Right lobe of liver (tissue), 6 donors: ENCODE measurements at regions not wholly inside any gene's neighbourhood (a gene's known extent, or its start where the extent isn't known, plus 50 kb on each side); places are given as distances from the start of the nearest gene placed in this dataset.

Experiments
- ATAC-seq, 4 donors: fragments of 200-7000 bp; cut with Tn5 transposase; one replicate each; pipeline ENCODE4 v1.9.1; 2020; ENCODE audit warnings: mild to moderate bottlenecking in 4 of 4, moderate library complexity in 4 of 4
- DNase-seq, 3 donors: peaks; one replicate each; pipeline ENCODE4 v3.0.0-alpha.2; 2020
- H3K27ac ChIP-seq, 3 donors: fragments of 200-600 bp; one replicate each; pipeline ENCODE4 v1.8.0; 2022
- H3K27me3 ChIP-seq, 2 donors: fragments of 200-600 bp; one replicate each; pipeline ENCODE4 v1.8.0; 2022
- H3K36me3 ChIP-seq, 4 donors: fragments of 200-600 bp; sonication (generic) in 1 of 4; one replicate each; pipeline versions ENCODE4 v1.5.1 to v1.8.0; 2017 to 2022; ENCODE audit warnings: control low read depth in 1 of 4
- H3K4me1 ChIP-seq, 4 donors: fragments of 200-600 bp; sonication (generic) in 1 of 4; one replicate each; pipeline versions ENCODE4 v1.5.1 to v1.8.0; 2017 to 2022; ENCODE audit warnings: control low read depth in 1 of 4
- H3K4me3 ChIP-seq, 3 donors: fragments of 200-600 bp; one replicate each; pipeline ENCODE4 v1.8.0; 2022
- H3K9me3 ChIP-seq, 4 donors: fragments of 200-600 bp; sonication (generic) in 1 of 4; one replicate each; pipeline versions ENCODE4 v1.5.1 to v1.8.0; 2017 to 2022; ENCODE audit warnings: control low read depth in 1 of 4
- POLR2A ChIP-seq: fragments of 450-650 bp; IDR thresholded peaks from one replicate; pipeline ENCODE4 v1.6.1; 2017; ENCODE audit warnings: antibody characterized with exemption, mild to moderate bottlenecking
- WGBS: methylation state at CpG from one replicate; pipeline ENCODE4 v1.1.6; 2018; ENCODE audit warnings: low coverage, low lambda C conversion rate; ENCODE audit not compliant: insufficient coverage; ENCODE audit errors: missing lambda C conversion rate; 5-methylcytosine and 5-hydroxymethylcytosine counted together
- intact Hi-C, 2 donors: fragments of 100-400 bp; cut with DNase I; formaldehyde crosslinking; loops; one replicate each; pipeline versions ENCODE4 v1.11.2 to v1.14.1; 2022
- TF ChIP-seq, protein P1 (sequence below), 4 donors: fragments of 200-600 bp in 3 of 4; fragments of 450-650 bp in 1 of 4; IDR thresholded peaks; one replicate each; pipeline versions ENCODE4 v1.5.1 to v1.8.0; 2016 to 2022; ENCODE audit warnings: antibody characterized with exemption in 4 of 4, mild to moderate bottlenecking in 2 of 4
- donor health status: DM: no; HTN: yes; CAD: no.
- donor health status: DM: no; HTN: no; CAD: no.
- donor health status: DM: no; HTN: no; CAD: no.
- donor health status: DM: no; HTN: yes; CAD: no.
- donor health status: DM: no; HTN: yes; CAD: no.

DNA sequence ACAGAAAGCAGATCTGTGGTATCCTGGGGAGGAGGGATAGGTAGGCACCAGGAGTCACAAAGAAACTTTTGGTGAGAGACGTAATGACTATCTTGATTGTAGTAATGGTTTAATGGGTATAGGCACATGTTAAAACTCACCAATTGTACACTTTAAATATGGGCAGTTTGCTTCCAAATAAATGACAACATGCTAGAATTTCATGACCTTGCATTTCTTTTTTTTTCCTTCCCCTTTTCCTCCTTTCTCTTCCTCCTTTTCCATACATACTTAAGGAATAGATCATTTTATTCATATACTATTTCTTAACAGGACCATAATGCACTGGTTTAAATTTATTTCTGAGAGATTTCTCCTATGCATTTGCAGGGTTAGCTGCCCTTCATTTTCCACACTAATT is 341.8 kb downstream of the TMEM182 start:
- no peak for ATAC-seq
- TF ChIP-seq POLR2A, result no peak
- TF ChIP-seq, protein P1, sequence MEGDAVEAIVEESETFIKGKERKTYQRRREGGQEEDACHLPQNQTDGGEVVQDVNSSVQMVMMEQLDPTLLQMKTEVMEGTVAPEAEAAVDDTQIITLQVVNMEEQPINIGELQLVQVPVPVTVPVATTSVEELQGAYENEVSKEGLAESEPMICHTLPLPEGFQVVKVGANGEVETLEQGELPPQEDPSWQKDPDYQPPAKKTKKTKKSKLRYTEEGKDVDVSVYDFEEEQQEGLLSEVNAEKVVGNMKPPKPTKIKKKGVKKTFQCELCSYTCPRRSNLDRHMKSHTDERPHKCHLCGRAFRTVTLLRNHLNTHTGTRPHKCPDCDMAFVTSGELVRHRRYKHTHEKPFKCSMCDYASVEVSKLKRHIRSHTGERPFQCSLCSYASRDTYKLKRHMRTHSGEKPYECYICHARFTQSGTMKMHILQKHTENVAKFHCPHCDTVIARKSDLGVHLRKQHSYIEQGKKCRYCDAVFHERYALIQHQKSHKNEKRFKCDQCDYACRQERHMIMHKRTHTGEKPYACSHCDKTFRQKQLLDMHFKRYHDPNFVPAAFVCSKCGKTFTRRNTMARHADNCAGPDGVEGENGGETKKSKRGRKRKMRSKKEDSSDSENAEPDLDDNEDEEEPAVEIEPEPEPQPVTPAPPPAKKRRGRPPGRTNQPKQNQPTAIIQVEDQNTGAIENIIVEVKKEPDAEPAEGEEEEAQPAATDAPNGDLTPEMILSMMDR (IDR thresholded peaks at IDR 0.05), result no peak

DNA sequence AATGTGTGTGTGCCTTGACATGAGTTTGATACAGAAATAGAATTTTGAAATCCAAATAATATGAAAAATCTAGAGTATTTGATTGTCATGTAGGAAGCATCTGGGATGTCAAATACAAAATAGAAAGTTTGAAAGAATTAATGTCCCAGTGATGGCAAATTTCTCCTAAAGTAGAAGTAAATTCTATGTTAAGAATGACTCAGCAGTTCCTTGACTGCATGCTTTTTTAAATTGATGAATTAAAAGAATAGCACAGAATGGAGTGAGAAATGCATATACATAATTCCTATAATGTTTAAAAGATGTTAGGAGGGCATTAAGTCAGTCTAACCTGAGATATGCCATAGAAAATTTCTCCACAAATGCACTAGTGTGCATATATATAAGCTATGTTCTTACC is 357.5 kb downstream of the TMEM182 start:
- Histone ChIP-seq H3K9me3 (no peaks in the 10 kb centered on the region), H3K4me1 (no peaks in the 10 kb centered on the region), H3K27me3 (no peaks in the 10 kb centered on the region), H3K36me3 (no peaks in the 10 kb centered on the region), H3K4me3 (no peak overlapping the region), H3K27ac (no peak overlapping the region)
- TF ChIP-seq POLR2A, result no peak
- TF ChIP-seq, protein P1 (IDR thresholded peaks at IDR 0.05), result no peak
- ATAC-seq, result no peak
- intact Hi-C loops, result no loop called here
- DNase-seq, result no peak

More for the DNA sequence above, 341.8 kb downstream of the TMEM182 start:
- WGBS, result 27% methylated on average over 1 of the region's 1 CpG
- Histone ChIP-seq H3K27me3 (no peaks in the 10 kb centered on the region), H3K4me3 (no peak overlapping the region), H3K4me1 (no peaks in the 10 kb centered on the region), H3K36me3 (no peaks in the 10 kb centered on the region), H3K9me3 (no peaks in the 10 kb centered on the region), H3K27ac (no peak overlapping the region)
- no peak for DNase-seq
- intact Hi-C loops, result no loop called here

DNA sequence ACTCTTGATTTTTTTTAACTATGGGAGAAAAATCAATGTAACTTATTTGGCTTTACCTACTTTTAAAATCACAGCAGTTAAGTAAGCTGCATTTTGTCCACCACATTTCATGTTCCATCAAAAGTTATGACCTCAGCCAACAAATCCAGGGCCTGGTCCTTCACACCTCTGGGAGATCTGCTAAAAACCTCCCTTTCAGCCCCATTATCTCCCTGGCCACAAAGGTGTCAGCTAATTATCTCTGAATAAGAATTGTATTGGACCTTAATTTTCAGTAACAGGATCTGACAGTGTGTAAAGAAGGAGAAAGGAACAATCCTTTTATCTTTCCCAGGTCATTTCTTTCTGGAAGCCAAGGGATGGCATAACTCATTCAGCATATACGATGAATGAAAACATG is 359.3 kb downstream of the TMEM182 start:
- ATAC-seq (no peak), DNase-seq (no peak)
- Histone ChIP-seq H3K9me3 (no peaks in the 10 kb centered on the region), H3K36me3 (no peaks in the 10 kb centered on the region), H3K27me3 (no peaks in the 10 kb centered on the region), H3K27ac (no peak overlapping the region), H3K4me3 (no peak overlapping the region), H3K4me1 (no peaks in the 10 kb centered on the region)
- TF ChIP-seq, protein P1 (IDR thresholded peaks at IDR 0.05), result no peak
- TF ChIP-seq POLR2A, result no peak
- 29% methylated on average over 1 of the region's 1 CpG for WGBS
- intact Hi-C loops, result no loop called here

DNA sequence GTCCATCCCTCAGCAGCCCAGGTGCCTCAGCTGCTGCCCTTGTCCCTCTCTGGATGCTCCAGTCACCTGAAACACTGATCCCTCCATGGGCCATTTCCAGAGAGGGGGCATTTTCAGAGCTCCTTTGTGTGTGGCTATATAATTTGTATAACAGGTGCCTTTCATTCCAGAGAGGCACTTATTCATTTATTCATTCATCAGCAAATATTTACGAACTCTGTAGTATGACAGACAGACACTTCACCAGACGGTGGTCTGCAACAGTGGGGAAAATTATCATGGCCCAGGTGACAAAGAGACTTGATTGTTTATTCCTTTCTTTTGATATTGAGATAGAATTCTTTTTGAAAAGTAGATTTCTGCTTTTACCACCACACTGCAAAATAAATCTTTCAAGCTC is 361.7 kb downstream of the TMEM182 start:
- 40% methylated on average over 2 of the region's 2 CpGs for WGBS
- TF ChIP-seq, protein P1 (IDR thresholded peaks at IDR 0.05), result no peak
- no peak for TF ChIP-seq POLR2A
- no peaks in the 10 kb centered on the region for H3K9me3 ChIP-seq

DNA sequence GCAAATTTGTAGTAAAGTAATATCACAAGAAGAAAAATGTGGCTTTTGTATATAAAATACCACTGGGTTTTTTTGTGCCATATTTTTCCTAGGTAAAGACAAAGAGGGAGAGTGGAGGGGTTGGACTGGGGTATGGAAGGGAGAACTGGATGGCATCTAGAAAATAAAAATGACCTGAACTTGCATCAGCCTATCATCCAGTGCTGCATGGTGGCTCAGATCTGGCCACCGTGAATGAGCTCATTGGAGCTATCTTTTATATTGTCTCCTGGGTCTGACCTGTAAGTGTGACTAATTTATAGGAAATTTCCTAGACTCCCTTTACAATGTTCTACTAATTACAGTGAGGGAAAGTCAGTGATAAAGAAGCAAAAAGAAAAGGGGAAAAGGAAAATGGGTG is 369.0 kb downstream of the TMEM182 start:
- Histone ChIP-seq H3K9me3 (no peaks in the 10 kb centered on the region), H3K4me1 (no peaks in the 10 kb centered on the region), H3K4me3 (no peak overlapping the region), H3K27ac (no peak overlapping the region), H3K36me3 (no peaks in the 10 kb centered on the region), H3K27me3 (no peaks in the 10 kb centered on the region)
- intact Hi-C loops, result no loop called here
- DNase-seq (no peak), ATAC-seq (no peak)
- 80% methylated on average over 1 of the region's 1 CpG for WGBS
- no peak for TF ChIP-seq POLR2A
- TF ChIP-seq, protein P1 (IDR thresholded peaks at IDR 0.05), result no peak

More for the DNA sequence above, 361.7 kb downstream of the TMEM182 start:
- Histone ChIP-seq H3K27me3 (no peaks in the 10 kb centered on the region), H3K36me3 (no peaks in the 10 kb centered on the region), H3K4me1 (no peaks in the 10 kb centered on the region), H3K4me3 (no peak overlapping the region), H3K27ac (no peak overlapping the region)
- intact Hi-C loops, result no loop called here
- DNase-seq (no peak), ATAC-seq (no peak)
